ENCODE measurements at regions not wholly inside any gene's neighbourhood (a gene's known extent, or its start where the extent isn't known, plus 50 kb on each side); places are given as distances from the start of the nearest gene placed in this dataset.

GRCh38 chr12:131387281-131388163, 323.4 kb upstream of the SFSWAP start:
- TF ChIP-seq, protein P1, sequence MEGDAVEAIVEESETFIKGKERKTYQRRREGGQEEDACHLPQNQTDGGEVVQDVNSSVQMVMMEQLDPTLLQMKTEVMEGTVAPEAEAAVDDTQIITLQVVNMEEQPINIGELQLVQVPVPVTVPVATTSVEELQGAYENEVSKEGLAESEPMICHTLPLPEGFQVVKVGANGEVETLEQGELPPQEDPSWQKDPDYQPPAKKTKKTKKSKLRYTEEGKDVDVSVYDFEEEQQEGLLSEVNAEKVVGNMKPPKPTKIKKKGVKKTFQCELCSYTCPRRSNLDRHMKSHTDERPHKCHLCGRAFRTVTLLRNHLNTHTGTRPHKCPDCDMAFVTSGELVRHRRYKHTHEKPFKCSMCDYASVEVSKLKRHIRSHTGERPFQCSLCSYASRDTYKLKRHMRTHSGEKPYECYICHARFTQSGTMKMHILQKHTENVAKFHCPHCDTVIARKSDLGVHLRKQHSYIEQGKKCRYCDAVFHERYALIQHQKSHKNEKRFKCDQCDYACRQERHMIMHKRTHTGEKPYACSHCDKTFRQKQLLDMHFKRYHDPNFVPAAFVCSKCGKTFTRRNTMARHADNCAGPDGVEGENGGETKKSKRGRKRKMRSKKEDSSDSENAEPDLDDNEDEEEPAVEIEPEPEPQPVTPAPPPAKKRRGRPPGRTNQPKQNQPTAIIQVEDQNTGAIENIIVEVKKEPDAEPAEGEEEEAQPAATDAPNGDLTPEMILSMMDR (IDR thresholded peaks at IDR 0.05): no peak
- TF ChIP-seq POLR2A (IDR thresholded peaks at IDR 0.05): no peak

Data from adrenal gland (tissue), 5 donors.